CD4-positive, alpha-beta T cell treated with Interferon gamma for 1 hour (primary cell): ENCODE measurements at regions not wholly inside any gene's neighbourhood (a gene's known extent, or its start where the extent isn't known, plus 50 kb on each side); places are given as distances from the start of the nearest gene placed in this dataset.

Source experiments
- DNase-seq: peaks from one replicate; pipeline ENCODE4 v3.0.0-alpha.2; 2020

- no peak for DNase-seq
Measured at GRCh38 chr6:10235344-10235743, 179.5 kb downstream of the TFAP2A start.

GRCh38 chr6:10230531-10230930 is 184.3 kb downstream of the TFAP2A start:
- DNase-seq: no peak

GRCh38 chr6:10223841-10224240 is 191.0 kb downstream of the TFAP2A start:
- DNase-seq: no peak

DNA sequence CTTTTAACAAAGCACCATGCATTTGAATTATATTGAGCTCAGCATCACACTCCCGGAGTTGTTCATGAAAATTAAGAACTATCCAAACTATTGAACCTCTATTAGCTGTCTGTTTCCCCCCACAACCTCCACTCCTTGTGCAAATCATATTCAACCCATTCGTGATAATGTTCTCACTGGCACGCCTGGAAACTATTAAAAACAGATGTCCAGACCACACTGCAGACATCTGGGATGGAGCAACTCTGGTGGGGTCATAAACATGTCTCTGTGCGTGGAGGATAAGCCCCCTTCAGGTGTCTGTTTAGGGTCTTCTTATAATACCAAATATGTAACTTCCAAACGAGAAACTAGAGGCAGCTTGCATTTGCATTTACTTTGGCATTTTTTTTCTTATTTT is 193.7 kb downstream of the TFAP2A start:
- DNase-seq: no peak

- no peak for DNase-seq
Measured at GRCh38 chr6:10219510-10219909, 195.4 kb downstream of the TFAP2A start.

- no peak for DNase-seq
Measured at GRCh38 chr6:10217111-10217510, 197.8 kb downstream of the TFAP2A start.

DNA sequence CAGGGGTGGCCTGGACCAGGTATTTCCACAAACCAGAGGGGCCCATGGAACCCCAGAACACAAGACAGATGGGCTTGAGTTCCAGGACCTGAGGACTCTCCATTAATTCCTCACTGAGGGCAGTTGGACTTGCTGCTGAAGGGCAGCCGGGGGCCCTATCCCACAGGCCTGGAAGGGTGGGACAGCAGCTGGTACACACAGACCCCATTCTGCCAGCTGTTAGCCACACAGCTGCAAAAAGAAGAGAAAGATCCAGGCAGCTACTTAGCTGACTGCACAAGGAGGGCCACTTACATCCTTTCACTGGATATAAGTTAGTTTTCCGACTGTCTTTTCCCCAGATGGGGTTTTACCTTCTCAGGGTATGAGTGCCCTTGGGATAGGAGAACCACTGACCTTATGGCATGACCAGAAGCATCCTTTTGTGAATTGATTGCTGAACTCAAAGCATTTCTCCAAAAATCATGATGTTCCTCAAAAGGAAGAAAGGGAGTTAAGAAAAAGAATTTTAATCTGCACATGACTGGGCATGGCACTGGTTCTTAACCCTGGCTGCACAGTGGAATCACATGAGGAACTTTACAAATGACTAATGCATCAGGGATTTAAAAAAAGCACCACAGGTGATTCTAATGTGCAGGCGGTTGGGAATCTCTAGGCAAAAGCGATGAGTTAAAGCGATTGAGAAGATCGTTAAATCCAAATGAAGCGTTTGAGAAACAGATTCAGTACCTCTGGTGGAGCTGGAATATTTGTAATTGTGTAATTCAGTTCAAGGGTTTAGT is 199.4 kb downstream of the TFAP2A start:
- DNase-seq: no peak

DNA sequence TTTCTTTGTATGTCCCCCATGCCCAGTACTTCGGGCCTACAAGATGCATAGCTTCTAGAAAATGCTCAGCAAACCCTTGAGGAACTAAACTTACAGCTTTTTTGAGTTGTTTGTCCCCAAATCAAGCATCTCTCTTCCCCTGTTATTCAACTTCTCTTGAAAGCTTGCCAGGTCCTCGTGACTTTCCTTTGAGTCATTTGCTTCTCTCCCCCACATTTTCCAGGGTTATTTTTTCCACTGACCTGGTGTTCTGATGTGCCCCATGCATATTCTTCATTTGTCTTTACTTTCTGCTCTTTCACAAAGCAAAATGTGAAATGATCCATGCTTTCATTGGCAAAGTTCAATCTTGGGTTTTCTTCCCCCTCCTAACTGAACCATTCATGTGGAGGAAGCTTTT is 204.8 kb downstream of the TFAP2A start:
- no peak for DNase-seq

- no peak for DNase-seq
Measured at GRCh38 chr6:10205892-10206291, 209.0 kb downstream of the TFAP2A start.

DNA sequence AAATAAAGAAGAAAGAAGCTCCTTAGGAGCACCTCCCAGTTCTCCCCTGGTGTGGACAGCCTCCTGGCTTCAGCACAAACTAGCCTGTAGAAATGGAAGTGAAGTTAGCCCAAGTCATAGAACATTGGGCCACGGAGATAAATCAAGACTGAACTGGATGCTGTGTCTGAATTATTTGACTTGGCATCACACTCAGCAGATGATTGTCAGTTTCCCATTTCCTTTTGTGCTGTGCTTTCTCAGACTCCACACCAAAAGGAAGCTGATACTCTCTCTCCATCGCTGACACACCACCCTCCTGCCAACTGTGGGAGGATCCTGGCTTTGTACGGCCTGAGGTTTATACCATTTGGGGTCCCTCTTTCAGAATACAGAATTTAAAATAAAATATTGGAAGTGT is 209.8 kb downstream of the TFAP2A start:
- no peak for DNase-seq

GRCh38 chr6:10203651-10204050 is 211.2 kb downstream of the TFAP2A start:
- DNase-seq: no peak

DNA sequence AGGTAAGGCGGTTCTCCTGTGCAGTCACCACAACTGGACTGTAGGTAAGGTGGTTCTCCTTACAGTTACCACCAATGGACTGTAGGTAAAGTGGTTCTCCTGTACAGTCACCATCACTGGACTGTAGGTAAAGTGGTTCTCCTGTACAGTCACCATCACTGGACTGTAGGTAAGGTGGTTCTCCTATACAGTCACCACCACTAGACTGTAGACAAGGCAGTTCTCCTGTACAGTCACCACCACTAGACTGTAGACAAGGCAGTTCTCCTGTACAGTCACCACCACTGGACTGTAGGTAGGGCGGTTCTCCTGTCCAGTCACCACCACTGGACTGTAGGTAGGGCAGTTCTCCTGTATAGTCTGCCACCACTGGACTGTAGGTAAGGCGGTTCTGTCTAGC is 212.3 kb downstream of the TFAP2A start:
- no peak for DNase-seq

DNA sequence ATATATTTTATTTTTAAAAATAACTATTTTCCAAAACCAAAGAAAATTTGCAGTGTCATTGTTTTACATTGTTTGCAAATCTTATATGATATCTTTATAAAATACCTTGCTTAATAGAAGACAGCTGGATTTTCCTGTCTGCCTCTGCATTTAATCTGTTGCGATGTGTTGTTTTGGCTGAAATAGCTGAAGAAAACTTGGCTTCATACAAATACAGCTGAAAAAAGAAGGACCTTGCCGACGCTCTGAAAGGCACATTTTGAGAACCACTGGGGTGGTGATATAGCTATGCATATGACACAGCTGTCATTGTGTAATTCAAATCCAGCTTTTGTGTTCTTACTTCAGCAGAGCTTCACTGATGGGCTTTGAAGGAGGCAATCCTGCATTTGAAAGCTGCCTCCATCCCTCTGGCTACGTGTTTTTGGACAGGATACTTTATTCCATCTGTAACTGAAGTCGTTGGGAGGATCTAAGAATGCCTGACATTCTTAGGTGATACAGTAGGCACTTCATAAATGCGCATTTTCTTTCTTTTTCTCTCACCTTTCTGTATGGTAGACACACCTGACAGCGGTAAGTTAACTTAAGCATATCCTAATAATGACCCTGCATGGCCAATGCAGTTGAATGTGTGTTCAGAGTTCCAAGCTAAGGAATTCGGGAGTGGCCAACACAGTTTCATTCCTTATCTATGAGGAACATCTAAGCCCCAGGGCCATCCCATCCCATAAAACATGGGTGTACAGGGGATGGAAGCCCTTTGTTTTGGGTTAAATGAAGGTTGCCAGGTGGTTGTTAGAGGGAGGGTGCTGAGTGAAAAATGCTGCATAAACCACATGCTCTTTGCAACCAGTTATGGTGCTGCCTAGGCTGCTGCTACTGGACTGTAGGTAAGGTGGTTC is 213.0 kb downstream of the TFAP2A start:
- no peak for DNase-seq

- no peak for DNase-seq
Measured at GRCh38 chr6:10196090-10196489, 218.8 kb downstream of the TFAP2A start.

GRCh38 chr6:10194816-10195672 is 219.8 kb downstream of the TFAP2A start:
- DNase-seq: no peak

DNA sequence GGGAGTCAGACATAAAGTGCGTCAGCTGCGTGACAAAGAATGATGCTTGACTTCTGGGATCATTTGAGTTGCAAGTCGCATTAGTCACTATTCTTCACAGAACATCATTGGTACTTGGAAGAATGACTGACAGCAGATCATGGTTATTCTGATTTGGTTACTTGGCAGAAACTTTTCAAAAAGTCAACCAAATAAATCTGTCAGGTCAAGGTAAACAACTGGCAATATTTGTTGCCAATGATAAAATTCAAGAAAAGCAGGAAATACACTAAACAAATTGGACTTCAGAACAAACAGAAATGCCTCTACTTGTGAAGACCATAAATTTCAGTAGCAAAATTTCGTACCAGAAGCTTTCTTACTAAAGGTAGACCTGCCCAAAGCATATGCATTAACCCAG is 221.6 kb downstream of the TFAP2A start:
- no peak for DNase-seq

DNA sequence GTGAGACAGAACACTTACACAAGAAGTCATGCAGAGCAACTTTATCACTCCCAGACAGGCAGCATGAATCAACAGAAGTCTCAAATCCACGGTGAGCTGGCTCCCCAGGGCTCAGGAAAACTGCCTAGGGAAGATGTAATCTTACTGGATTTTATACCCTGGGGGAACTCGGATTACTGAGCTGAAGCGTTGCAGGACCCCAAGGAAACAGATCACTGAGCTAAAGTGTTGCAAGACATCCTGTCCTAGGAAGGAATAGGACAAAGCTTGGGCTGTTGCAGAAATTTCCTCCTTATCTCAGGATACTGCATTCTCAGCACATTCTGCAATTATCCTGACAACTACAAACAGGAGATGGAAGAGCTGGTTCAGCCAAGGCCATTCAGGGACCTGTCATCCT is 224.8 kb downstream of the TFAP2A start:
- no peak for DNase-seq

DNA sequence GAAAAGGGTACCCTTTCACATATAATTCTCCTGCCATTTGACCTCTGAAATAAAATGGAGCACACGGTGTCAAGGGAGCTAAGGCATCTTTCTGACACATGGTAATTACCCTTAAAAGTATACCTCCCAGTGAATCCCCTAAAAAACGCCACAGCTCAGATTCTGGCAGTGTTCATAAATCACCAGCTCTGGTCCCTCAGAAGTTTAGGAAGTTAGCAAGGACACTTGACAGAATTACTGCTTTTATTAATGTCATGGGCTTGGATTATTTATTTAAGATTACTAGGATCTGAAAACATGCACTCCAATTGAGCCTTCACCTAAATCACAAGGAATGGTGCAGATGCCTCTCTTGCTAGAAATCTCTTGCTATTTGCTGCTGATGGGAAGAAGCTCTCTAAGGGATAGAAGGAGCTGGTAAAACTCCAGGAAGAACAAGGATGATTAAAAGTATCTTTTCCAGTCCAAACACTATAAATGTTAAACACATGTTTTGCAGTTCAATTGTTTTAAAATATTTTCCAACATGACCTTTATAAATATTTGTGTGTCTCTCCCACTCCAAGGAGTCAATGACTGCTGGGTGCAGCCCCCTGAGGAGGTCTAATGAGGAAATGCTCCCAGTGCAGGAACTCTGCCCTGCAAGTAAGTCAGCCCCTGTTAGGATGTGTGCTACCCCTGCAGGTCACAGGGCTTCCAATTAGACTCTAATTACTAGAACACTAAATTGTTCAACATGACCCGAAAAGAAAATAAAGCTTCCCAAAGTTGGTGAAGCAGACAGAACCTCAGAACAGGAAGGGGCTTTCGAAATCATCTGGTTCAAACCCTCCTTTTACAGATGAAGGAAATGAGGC is 230.3 kb downstream of the TFAP2A start:
- DNase-seq: no peak

DNA sequence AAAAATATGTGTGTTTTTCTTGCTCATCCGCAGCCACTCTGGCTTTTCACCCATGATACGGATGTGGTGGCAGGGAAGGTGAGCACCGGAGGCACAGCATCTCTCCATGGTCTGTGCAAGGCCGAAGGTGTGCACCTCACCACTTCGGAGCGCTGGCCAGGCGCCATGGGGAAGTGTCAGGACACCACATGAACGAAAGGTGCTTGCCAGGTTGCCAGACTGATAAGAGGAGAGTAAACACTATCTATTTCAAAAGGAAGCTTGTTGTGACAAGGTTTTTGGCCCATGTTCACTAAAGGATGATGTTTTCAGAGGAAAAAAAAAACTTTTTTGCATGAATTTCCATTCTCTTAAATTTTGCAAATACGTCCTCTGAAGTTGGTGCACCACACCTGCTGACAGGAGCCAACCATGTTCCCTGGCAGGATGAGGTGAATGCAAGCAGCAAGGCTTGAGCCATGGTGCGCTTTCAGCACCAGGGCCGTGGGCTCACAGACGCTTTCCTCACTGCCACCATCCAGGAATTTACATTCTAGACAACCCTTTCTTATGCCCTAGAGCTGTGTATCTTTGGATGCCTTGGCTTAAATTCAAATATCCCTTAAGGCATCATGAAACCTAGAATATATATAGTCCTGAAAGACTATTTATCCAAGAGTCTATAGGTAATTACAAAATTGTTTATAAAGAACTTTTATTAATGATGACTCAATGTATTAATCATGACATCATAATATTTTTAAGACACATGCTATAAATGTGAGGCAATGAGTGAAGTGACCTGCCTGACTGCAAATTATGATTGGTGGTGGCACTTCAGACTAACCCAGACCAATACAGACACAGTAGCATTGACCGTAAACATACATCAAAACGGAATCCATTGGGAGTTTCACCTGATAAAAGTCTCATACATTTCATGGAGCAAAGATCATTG is 234.5 kb downstream of the TFAP2A start:
- no peak for DNase-seq

DNA sequence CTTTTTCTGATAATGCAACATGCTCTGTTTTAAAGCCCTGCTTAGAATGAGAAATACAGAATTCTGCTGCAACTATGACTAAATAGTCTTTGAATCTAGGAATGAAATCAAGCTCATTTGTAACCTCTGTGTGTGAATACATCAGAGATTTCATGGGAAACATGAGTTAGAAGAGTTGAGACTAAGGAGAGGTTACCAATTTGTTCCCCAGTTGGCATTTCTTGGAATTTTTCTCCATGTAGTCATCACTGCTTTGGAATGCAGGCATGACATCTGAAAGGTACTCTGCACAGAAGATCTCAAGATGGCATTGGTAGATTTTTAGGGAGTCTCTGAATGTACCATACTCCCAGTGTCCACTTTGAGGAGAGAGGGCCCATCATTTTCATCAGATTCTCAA is 237.2 kb downstream of the TFAP2A start:
- DNase-seq: no peak

DNA sequence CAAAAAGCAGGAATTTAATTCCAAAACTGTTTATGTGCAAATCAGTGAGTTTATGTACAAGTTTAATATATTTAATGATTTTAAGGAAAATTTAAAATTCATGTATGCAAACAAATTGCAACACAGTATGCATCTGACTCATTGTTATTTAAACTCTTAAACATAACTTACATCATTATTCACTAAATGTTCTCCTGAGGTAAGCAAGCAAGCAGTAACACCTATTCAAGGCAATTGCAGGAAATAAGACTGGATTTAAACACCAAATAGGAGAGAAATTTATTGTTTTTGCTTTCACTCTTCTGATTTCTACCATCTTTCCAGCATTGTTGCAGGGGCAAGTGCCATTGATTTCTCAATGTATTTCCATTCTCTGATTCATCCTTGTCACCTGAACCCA is 239.5 kb downstream of the TFAP2A start:
- no peak for DNase-seq
